ENCODE measurements at regions not wholly inside any gene's neighbourhood (a gene's known extent, or its start where the extent isn't known, plus 50 kb on each side); places are given as distances from the start of the nearest gene placed in this dataset.

- no peak for DNase-seq (ENCODE audit: low read depth in 4 of 4, low spot score in 1 of 4)
Measured at GRCh38 chr10:78959924-78960285, 108.9 kb upstream of the ZMIZ1 start.

- DNase-seq (ENCODE audit: low read depth in 4 of 4, low spot score in 1 of 4) = no peak
Measured at GRCh38 chr10:78960316-78960800, 108.4 kb upstream of the ZMIZ1 start.

DNA sequence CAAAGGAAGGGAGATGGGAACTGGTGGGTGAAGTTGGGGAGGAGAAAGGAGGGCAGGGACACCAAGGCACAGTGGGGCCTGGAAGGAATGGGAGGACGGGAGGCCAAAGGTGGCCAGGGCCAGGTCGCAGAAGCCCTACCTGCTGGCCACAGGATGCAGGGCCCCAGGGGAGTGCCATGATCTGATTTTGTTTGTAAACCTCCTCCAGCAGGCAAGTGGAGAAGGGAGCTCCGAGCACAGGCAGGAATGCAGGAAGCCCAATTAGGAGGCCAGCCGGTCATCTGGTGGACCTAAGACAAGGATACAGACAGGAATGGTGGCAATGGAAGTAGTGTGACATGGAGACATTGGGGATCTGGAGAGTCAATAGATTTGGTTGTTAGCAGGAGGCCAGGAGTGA lies 107.0 kb upstream of the ZMIZ1 start:
- DNase-seq (ENCODE audit: low read depth in 4 of 4, low spot score in 1 of 4) = no peak

DNA sequence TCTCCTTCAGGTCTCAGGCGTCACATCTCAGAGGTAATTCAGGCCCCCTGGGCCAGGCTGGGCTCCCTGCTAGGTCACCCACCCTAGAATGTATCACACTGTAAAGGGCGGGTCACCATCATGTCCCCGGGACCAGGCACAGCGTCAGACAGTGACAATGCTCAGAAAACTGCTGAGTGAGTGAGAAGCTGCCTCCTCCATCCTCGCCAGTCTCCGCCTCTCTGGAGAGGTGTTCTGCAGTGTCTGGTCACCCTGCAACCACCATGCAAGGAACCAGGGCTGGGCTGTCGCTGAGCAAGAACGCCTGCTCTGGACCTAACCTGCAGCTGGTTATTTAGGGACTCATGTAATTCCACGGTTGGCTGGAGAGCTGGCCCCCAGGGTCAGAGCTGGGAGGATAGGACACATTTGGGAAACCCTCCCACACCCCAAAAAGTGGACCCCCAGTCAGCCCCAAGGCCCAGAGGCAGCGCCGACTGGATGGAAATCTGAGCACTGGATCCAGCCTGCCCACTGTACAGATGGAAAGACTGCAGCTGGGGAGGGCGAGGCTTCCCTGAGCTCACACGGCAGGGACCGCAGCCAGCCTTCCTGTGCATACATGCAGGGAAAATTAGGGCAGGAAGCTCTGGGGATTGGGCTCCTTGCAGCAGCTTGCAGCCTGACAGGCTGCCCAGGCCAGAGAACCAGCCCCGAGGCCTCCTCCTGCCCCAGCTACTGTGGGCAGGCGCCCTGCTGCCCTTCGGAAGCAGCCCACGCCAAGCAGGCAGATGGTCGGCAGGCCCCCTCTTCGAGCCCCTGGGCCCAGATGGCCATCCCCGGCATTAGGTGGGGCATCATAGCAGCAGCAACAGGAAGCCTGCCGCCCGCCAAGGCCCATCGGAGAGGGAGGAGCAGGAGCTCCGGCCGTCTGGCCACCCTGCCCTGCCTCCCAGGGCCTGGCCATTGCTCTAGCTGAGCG lies 105.4 kb upstream of the ZMIZ1 start:
- no peak for DNase-seq (ENCODE audit: low read depth in 4 of 4, low spot score in 1 of 4)

GRCh38 chr10:78964274-78964951 lies 104.4 kb upstream of the ZMIZ1 start:
- no peak for DNase-seq (ENCODE audit: low read depth in 4 of 4, low spot score in 1 of 4)

GRCh38 chr10:78964952-78965633 lies 103.7 kb upstream of the ZMIZ1 start:
- no peak for DNase-seq (ENCODE audit: low read depth in 4 of 4, low spot score in 1 of 4)

DNA sequence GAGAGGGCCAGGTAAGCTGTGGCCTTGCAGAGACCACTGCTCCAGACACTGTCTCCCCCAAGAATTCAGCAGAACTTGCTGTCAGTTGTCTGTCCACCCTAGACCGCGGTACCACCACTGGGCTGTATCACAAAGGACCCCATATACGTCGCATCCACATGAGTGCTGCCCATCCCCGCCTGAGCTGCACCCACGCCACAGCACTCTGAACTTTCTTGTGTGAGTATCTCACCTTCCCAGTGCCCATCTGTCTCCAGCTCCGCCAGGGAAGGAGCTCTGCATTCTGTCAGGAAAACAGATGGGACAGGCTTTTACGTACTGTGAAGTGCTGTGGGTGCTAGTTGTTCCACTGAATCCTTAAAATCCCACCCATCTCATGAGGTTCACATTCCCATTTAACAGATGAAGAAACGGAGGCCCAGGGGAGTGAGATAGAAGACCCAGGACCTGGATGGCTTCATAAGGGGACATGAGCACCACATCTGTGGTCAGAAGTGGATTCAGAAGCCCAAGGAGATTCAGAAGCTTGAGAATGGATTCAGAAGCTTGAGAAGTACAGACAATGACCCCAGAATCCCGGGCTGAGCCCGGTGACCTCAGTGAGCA lies 102.5 kb upstream of the ZMIZ1 start:
- DNase-seq (ENCODE audit: low read depth in 4 of 4, low spot score in 1 of 4) = no peak

DNA sequence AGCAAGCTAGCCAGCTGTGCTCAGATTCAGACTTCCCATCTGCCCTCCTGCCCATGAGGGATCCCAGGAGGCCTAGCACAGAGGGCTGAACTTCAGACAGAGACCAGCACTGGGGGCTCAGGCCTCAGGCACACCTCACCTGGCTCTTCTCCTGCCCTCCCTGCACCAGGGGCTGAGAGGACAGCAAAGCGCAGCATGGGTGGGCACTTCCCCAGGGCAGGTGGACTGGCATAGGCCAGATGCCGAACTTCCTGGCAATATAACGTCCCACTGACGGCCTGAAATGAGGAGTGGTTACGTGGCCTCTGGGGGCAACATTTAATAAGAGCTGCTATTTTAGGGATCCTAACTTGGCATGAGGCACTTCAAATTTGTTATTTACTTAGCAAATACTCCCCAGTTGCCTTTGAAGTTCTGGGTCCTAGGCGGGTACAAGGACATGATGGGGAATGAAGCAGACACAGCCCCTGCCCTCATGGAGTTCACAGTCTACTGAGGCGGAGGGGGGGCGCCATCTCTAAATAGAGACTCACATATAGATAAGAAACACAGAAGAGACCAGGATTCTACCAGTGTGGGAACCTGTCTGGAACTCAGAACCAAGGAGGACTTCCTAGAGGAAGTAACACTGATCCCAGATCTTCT lies 101.8 kb upstream of the ZMIZ1 start:
- DNase-seq (ENCODE audit: low read depth in 4 of 4, low spot score in 1 of 4) = no peak

- no peak for DNase-seq (ENCODE audit: low read depth in 4 of 4, low spot score in 1 of 4)
Measured at GRCh38 chr10:78968300-78968942, 100.3 kb upstream of the ZMIZ1 start.

DNA sequence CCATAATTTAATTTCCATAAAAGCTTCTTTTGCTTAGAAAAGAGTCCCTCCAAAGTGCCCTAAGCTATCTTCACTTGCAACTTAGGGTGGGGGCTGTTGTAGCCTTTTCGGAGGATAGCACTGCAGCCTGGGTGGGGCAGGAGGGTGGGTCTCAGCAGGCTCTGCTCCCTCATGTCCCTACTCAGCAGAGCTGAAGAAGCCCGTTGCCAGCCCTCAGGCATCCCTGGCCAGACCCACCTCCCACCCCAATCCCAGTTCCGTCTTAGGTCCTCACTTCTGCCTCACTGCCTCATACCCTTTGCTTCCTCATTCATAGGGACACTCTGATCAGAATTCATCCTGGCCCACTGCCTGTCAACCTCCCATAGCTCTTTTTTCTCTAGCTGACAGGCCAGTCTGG lies 99.8 kb upstream of the ZMIZ1 start:
- DNase-seq (ENCODE audit: low read depth in 4 of 4, low spot score in 1 of 4) = no peak

GRCh38 chr10:78969719-78970118 lies 99.0 kb upstream of the ZMIZ1 start:
- DNase-seq (ENCODE audit: low read depth in 4 of 4, low spot score in 1 of 4) = no peak

DNA sequence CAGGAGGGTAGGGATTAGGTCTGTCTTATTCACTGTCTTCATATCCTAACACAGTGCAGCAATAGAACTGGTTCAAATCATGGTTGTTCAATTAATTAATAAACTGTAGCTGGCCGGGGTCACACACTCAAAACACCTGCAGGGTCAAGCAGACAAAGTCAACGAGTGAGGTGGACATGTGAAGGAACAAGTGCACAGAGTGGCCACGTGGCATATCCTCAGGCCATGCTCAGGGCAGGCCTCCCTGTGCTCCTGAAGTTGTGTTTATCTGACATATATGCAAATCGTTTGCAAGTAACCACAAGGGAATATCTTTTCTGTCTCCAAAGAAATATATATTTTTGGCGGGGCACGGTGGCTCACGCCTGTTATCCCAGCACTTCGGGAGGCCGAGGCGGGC lies 98.5 kb upstream of the ZMIZ1 start:
- DNase-seq (ENCODE audit: low read depth in 4 of 4, low spot score in 1 of 4) = no peak

DNA sequence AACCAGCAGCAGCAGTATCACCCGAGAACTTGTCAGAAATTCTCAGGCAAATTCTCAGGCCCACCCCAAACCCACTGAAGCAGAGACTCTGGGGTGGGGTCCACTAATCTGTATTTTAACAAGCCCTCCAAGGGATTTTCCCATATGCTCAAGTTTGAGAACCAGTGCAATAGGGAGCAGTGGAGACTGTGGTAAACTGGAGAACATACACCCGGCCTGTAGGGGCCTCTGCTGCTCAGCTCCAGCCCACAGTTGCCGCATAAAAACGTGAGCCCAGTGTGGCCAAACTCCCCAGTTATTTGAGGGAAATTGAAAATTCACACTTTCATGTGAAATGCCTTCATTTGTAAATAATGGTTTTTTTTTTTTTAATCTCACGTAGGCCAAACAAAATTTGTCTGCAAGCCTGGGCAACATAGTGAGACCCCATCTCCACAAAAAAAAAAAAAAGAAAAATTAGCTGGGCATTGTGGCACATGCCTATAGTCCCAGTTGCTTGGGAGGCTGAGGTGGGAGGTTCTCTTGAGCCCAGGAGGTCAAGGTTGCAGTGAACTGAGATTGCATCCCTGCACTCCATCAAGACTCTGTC lies 97.6 kb upstream of the ZMIZ1 start:
- DNase-seq (ENCODE audit: low read depth in 4 of 4, low spot score in 1 of 4) = no peak

DNA sequence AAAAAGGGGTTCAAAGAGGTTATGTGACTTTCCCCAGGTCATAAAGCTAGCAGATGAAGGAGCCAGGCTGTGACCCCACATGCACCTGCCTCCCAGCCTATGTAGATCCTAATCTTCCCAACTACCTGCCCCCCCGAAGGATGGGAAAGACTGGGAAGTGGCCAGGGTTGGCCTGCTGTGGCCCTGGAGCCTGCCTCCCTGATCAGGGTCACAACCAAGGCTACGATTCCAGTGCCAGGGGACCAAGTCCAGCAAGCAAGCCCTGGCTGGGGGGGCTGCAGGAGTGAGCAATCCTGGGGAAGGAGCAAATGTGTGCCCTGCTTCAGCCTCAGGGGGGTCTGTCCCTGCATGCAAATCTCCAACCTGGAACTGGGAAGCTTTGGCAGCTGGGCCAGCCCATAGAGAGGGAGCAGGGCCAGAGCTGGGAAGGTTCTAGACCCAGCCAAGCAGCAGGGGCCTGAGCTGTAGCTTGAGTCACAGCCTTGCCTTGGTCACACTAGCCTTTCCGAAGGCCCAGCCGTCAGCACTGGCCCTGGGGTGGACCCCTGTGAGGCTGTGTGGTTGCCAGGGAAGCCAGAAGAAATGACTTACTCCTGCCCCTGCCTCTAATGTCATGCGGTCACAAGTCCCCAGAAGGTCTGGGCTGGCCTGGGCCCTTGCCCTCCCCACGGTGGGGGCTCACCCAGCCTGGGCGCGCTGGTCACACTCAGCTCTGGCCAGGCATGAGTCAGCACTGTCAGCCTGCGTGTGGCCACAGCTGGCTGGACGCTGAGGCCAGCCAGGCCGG lies 96.4 kb upstream of the ZMIZ1 start:
- no peak for DNase-seq (ENCODE audit: low read depth in 4 of 4, low spot score in 1 of 4)

DNA sequence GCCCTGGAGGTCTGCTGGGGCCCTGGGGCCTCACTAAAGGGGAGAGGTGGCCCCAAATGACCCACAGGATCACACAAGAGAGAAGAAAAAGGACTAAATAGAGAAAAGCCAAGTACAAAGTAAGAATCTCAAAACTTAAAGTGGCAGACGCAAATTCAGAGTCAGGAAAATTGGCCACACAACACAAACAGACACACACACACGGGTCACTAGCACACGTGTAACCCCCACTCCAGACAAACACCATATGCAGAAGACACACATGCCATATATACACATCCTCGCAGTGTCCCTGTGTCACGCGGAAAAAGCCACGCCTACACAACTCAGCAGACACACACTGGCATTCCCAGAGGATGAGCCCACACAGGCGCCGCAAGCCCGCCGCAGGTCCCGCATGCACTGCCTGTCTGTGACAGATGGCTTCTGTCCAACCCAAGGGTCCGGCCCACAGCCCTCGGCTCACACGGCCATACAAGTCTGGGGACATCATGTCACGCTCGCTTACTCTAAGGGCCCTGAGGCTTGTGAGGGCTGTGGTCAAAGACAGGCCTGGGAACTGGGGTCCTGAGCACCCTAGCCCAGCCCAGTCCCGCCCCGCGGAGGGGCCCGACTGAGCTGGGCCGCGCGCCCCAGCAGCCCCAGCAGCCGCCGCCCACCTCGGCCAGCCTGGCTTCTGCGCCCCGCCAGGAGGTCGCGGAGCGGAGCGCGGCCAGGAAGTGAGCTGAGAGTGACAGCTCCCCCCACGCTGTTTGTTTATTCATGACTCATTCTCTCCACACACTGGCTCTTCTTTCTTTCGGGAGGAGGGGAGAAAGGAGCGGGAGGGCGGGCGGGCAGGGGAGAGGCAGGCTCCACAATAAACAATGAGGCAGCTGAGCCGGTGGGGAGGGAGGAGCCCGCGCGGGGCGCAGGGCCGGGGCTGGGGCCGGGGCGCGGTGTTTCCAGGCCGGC lies 95.5 kb upstream of the ZMIZ1 start:
- DNase-seq (ENCODE audit: low read depth in 4 of 4, low spot score in 1 of 4) = peak; percentile 26 to 59 (median 40)

- peak; percentile 8 to 31 (median 22) for DNase-seq (ENCODE audit: low read depth in 4 of 4, low spot score in 1 of 4)
Measured at GRCh38 chr10:78973901-78974616, 94.7 kb upstream of the ZMIZ1 start.

- DNase-seq (ENCODE audit: low read depth in 4 of 4, low spot score in 1 of 4) = peak in 3 of 4 experiments; percentile 37 to 58 (median 43)
Measured at GRCh38 chr10:78974617-78975317, 94.0 kb upstream of the ZMIZ1 start.
